Mesenchymal stem cell (in vitro differentiated cells and primary cell): ENCODE measurements at regions not wholly inside any gene's neighbourhood (a gene's known extent, or its start where the extent isn't known, plus 50 kb on each side); places are given as distances from the start of the nearest gene placed in this dataset.

ENCODE experiments used
- DNase-seq: peaks from one replicate; pipeline ENCODE4 v3.0.0-alpha.2; 2013
- H2AFZ ChIP-seq: one replicate; pipeline ENCODE4 v1.6.1; 2013; ENCODE audit warnings: low read depth, mild to moderate bottlenecking, control low read depth, inconsistent platforms, low read length, moderate library complexity
- H2AK5ac ChIP-seq: 2 replicates; pipeline ENCODE4 v1.6.1; 2013; ENCODE audit warnings: low read length, moderate library complexity, mild to moderate bottlenecking, inconsistent platforms; ENCODE audit not compliant: severe bottlenecking
- H2BK120ac ChIP-seq: one replicate; pipeline ENCODE4 v1.6.1; 2013; ENCODE audit warnings: low read depth, mild to moderate bottlenecking, inconsistent platforms, low read length, moderate library complexity
- H2BK12ac ChIP-seq, 2 experiments: one replicate each; pipeline ENCODE4 v1.6.1; 2013; ENCODE audit warnings: inconsistent platforms in 2 of 2, low read length in 2 of 2, mild to moderate bottlenecking in 2 of 2, moderate library complexity in 2 of 2, control low read depth in 1 of 2
- H2BK15ac ChIP-seq: one replicate; pipeline ENCODE4 v1.6.1; 2013; ENCODE audit warnings: mild to moderate bottlenecking, low read depth, inconsistent platforms; ENCODE audit not compliant: poor library complexity, severe bottlenecking
- H2BK5ac ChIP-seq: 2 replicates; pipeline ENCODE4 v1.6.1; 2013; ENCODE audit warnings: low read depth, mild to moderate bottlenecking, low read length, control low read depth, inconsistent platforms; ENCODE audit not compliant: poor library complexity, severe bottlenecking
- H3K14ac ChIP-seq, 2 experiments: one replicate each; pipeline ENCODE4 v1.6.1; 2013; ENCODE audit warnings: inconsistent platforms in 2 of 2, low read length in 2 of 2, control low read depth in 1 of 2, mild to moderate bottlenecking in 1 of 2, moderate library complexity in 1 of 2
- H3K18ac ChIP-seq, 2 experiments: one replicate each; pipeline ENCODE4 v1.6.1; 2013; ENCODE audit warnings: inconsistent platforms in 2 of 2, low read length in 2 of 2, control low read depth in 1 of 2, low read depth in 1 of 2, mild to moderate bottlenecking in 1 of 2
- H3K23ac ChIP-seq, 2 experiments: one replicate each; pipeline ENCODE4 v1.6.1; 2013; ENCODE audit warnings: inconsistent platforms in 2 of 2, low read length in 2 of 2, mild to moderate bottlenecking in 2 of 2, moderate library complexity in 2 of 2, control low read depth in 1 of 2
- H3K27ac ChIP-seq: 2 replicates; pipeline ENCODE4 v1.5.1; 2013; ENCODE audit warnings: mild to moderate bottlenecking, moderate library complexity, low read length, control low read depth, inconsistent platforms; ENCODE audit not compliant: poor library complexity, severe bottlenecking
- H3K27me3 ChIP-seq, 2 experiments: 2 replicates each; pipeline versions ENCODE4 v1.6.1 to v1.7.0; 2013; ENCODE audit warnings: low read length in 2 of 2, mild to moderate bottlenecking in 2 of 2, moderate library complexity in 2 of 2, control low read depth in 1 of 2, inconsistent platforms in 1 of 2; ENCODE audit not compliant: control insufficient read depth in 1 of 2, insufficient read depth in 1 of 2
- H3K36me3 ChIP-seq, 2 experiments: 2 replicates each; pipeline versions ENCODE4 v1.6.1 to v1.7.0; 2013; ENCODE audit warnings: low read length in 2 of 2, control low read depth in 1 of 2, inconsistent platforms in 1 of 2, low read depth in 1 of 2, mild to moderate bottlenecking in 1 of 2; ENCODE audit not compliant: insufficient read depth in 2 of 2, control insufficient read depth in 1 of 2
- H3K4ac ChIP-seq, 2 experiments: one replicate each; pipeline ENCODE4 v1.6.1; 2013; ENCODE audit warnings: inconsistent platforms in 2 of 2, low read length in 2 of 2, mild to moderate bottlenecking in 2 of 2, moderate library complexity in 2 of 2, control low read depth in 1 of 2, low read depth in 1 of 2
- H3K4me1 ChIP-seq: 2 replicates; pipeline ENCODE4 v1.6.1; 2013; ENCODE audit warnings: low read depth, low read length, control low read depth; ENCODE audit not compliant: control insufficient read depth, insufficient read depth
- H3K4me2 ChIP-seq: 2 replicates; pipeline ENCODE4 v1.6.1; 2013; ENCODE audit warnings: low read length, mild to moderate bottlenecking, inconsistent platforms; ENCODE audit not compliant: poor library complexity, severe bottlenecking
- H3K4me3 ChIP-seq, 2 experiments: 2 replicates each; pipeline versions ENCODE4 v1.5.1 to v1.7.0; 2013; ENCODE audit warnings: low read length in 2 of 2, mild to moderate bottlenecking in 2 of 2, control low read depth in 1 of 2, low read depth in 1 of 2; ENCODE audit not compliant: insufficient read depth in 1 of 2
- H3K79me1 ChIP-seq: replicated peaks from 2 replicates; pipeline ENCODE4 v1.6.1; 2013; ENCODE audit warnings: mild to moderate bottlenecking, control low read depth, low read length, inconsistent platforms; ENCODE audit not compliant: poor library complexity, severe bottlenecking
- H3K9ac ChIP-seq: 2 replicates; pipeline ENCODE4 v1.7.0; 2013; ENCODE audit warnings: mild to moderate bottlenecking, low read length, moderate library complexity
- H3K9me3 ChIP-seq: 2 replicates; pipeline ENCODE4 v1.7.0; 2013; ENCODE audit warnings: mild to moderate bottlenecking, low read length; ENCODE audit not compliant: control insufficient read depth
- H4K8ac ChIP-seq: one replicate; pipeline ENCODE4 v1.6.1; 2013; ENCODE audit warnings: inconsistent platforms, mild to moderate bottlenecking, low read length, moderate library complexity
- H4K91ac ChIP-seq: one replicate; pipeline ENCODE4 v1.6.1; 2013; ENCODE audit warnings: mild to moderate bottlenecking, low read length, inconsistent platforms
- WGBS: methylation state at CpG from one replicate; pipeline ENCODE4 v1.1.7; 2013; ENCODE audit warnings: mixed read lengths; 5-methylcytosine and 5-hydroxymethylcytosine counted together

- no peak overlapping the region for H3K4me3 ChIP-seq
- H3K18ac ChIP-seq, result no peak overlapping the region
- H3K36me3 ChIP-seq, result no peaks in the 10 kb centered on the region
- no peaks in the 10 kb centered on the region for H3K79me1 ChIP-seq
- no peaks in the 10 kb centered on the region for H3K9me3 ChIP-seq
- H2BK15ac ChIP-seq, result no peak overlapping the region
- DNase-seq, result no peak
- no peak overlapping the region for H3K14ac ChIP-seq
- H3K4me1 ChIP-seq, result no peaks in the 10 kb centered on the region
- H3K4me2 ChIP-seq, result no peak overlapping the region
- H4K8ac ChIP-seq, result no peak overlapping the region
- no peak overlapping the region for H4K91ac ChIP-seq
- H3K23ac ChIP-seq, result no peak overlapping the region
- no peak overlapping the region for H2AFZ ChIP-seq
- H2BK5ac ChIP-seq, result no peak overlapping the region
- H3K27me3 ChIP-seq, result no peaks in the 10 kb centered on the region
- H2BK120ac ChIP-seq, result no peak overlapping the region
- no peak overlapping the region for H3K4ac ChIP-seq
- no peak overlapping the region for H2AK5ac ChIP-seq
- peak overlapping the region; percentile 81 for H3K9ac ChIP-seq
- H3K27ac ChIP-seq, result no peak overlapping the region
- H2BK12ac ChIP-seq, result no peak overlapping the region
- WGBS, result 100% methylated on average over 1 of the region's 1 CpG
Observed at GRCh38 chr2:160955578-160955977, 204.7 kb upstream of the TANK start.

DNA sequence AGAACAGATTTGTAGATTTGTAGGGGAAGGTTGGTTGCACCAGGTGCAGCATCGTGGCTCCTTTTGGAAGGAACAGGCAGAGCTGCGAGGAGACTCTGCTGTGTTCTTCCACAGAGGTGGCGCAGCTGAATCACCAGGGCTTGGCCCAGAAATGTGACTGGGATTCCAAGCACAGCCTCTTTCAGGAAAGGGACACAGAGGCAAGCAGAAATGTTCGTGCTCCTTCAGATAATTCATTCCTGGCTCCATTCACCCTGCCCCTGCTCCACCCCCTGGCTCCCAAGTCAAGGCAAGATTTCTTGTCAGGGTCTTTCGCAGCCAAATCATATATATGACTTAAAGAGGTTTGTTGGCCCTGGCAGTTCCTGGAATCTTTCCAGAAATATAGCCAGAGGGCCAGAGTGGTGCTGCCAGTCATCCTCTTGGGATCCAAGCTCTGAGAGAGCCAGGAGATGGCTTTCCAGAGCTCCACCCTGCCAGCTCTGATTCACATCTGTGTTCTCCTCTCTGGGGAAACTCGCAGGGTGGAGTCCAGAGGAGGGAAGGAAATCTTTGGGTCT, 203.9 kb upstream of the TANK start:
- no peak overlapping the region for H4K91ac ChIP-seq
- H3K4me1 ChIP-seq, result no peaks in the 10 kb centered on the region
- H3K4me2 ChIP-seq, result no peak overlapping the region
- no peaks in the 10 kb centered on the region for H3K36me3 ChIP-seq
- H2AK5ac ChIP-seq, result no peak overlapping the region
- no peak overlapping the region for H2BK5ac ChIP-seq
- H2AFZ ChIP-seq, result no peak overlapping the region
- peak overlapping the region; percentile 81 for H3K9ac ChIP-seq
- no peaks in the 10 kb centered on the region for H3K9me3 ChIP-seq
- no peak overlapping the region for H2BK120ac ChIP-seq
- no peak overlapping the region for H2BK12ac ChIP-seq
- no peak overlapping the region for H3K23ac ChIP-seq
- no peaks in the 10 kb centered on the region for H3K27me3 ChIP-seq
- no peak overlapping the region for H3K27ac ChIP-seq
- H3K79me1 ChIP-seq, result no peaks in the 10 kb centered on the region
- peak overlapping the region in 1 of 2 experiments; percentile 49 for H3K4me3 ChIP-seq
- no peak overlapping the region for H3K14ac ChIP-seq
- no peak for DNase-seq
- H2BK15ac ChIP-seq, result peak overlapping the region; percentile 77
- peak overlapping the region; percentile 29 for H4K8ac ChIP-seq
- WGBS, result 94% methylated on average over 5 of the region's 6 CpGs
- H3K18ac ChIP-seq, result peak overlapping the region in 1 of 2 experiments; percentile 1
- H3K4ac ChIP-seq, result peak overlapping the region in 1 of 2 experiments; percentile 67

GRCh38 chr2:160963957-160964356, 196.3 kb upstream of the TANK start:
- Histone ChIP-seq H3K9me3 (no peaks in the 10 kb centered on the region), H2BK5ac (no peak overlapping the region), H3K4me1 (no peaks in the 10 kb centered on the region), H3K27me3 (no peaks in the 10 kb centered on the region), H2AK5ac (no peak overlapping the region), H3K36me3 (no peaks in the 10 kb centered on the region), H3K27ac (no peak overlapping the region), H4K8ac (no peak overlapping the region), H3K9ac (peak overlapping the region; percentile 8), H2BK120ac (no peak overlapping the region), H3K4me3 (no peak overlapping the region), H4K91ac (no peak overlapping the region), H3K79me1 (no peaks in the 10 kb centered on the region), H2BK15ac (no peak overlapping the region), H3K23ac (no peak overlapping the region), H2BK12ac (no peak overlapping the region), H3K4ac (no peak overlapping the region), H3K4me2 (no peak overlapping the region), H2AFZ (no peak overlapping the region), H3K14ac (no peak overlapping the region), H3K18ac (no peak overlapping the region)
- WGBS, result 80% methylated on average over 3 of the region's 3 CpGs
- no peak for DNase-seq

- Histone ChIP-seq H3K4me1 (no peaks in the 10 kb centered on the region), H3K27ac (no peak overlapping the region), H3K14ac (no peak overlapping the region), H3K9ac (peak overlapping the region; percentile 16), H3K9me3 (no peaks in the 10 kb centered on the region), H3K79me1 (no peaks in the 10 kb centered on the region), H3K36me3 (no peaks in the 10 kb centered on the region), H3K4ac (no peak overlapping the region), H2BK12ac (peak overlapping the region in 1 of 2 experiments; percentile 16), H2AK5ac (peak overlapping the region; percentile 3), H2BK5ac (no peak overlapping the region), H3K4me3 (no peak overlapping the region), H2AFZ (no peak overlapping the region), H3K4me2 (no peak overlapping the region), H2BK120ac (no peak overlapping the region), H3K27me3 (no peaks in the 10 kb centered on the region), H4K8ac (no peak overlapping the region), H2BK15ac (no peak overlapping the region), H3K23ac (no peak overlapping the region), H3K18ac (no peak overlapping the region), H4K91ac (no peak overlapping the region)
- WGBS, result 83% methylated on average over 4 of the region's 6 CpGs
- DNase-seq, result no peak
Observed at GRCh38 chr2:160967523-160967922, 192.7 kb upstream of the TANK start.
